Left forelimb (tissue), 1 donor: ENCODE measurements at regions not wholly inside any gene's neighbourhood (a gene's known extent, or its start where the extent isn't known, plus 50 kb on each side); places are given as distances from the start of the nearest gene placed in this dataset.

Source experiments
- DNase-seq: peaks from one replicate; pipeline ENCODE4 v3.0.0-alpha.2; 2018; ENCODE audit warnings: low spot score

DNA sequence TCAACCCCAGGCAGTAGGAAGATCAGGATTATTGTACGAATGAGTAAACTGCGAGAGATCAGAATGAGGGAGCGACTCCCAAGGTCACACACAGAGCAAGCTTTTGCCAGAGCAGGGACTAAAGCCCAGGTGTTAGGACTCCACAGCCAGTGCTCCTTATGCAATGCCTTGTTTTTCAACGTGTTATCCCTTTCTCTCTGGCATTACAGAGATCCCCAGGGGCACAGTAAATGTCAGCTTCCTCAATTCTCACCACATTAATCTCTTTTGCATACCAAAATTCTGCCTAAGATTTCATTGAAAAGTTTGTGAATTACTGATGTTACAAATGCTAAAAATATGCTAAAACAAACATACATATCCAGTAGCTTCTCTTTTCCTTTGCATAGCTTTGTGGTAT is 68.1 kb upstream of the CES5A start:
- no peak for DNase-seq

DNA sequence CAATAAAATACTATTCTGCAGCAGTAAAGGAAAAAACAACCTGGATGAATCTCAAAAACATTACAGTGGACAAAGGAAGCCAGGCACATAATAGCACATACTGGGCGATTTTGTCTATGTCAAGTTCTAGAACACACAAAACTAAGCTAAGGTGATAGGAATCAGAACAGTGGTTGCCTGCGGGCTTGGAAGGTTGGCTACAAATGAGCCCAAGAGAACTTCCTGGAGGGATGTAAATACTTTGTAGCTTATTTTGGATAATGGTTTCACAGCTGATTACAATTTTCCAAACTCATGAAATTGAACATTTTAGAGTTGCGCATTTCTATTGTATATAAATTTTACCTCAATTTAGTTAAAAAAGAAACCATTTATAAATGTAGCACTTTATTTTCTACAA is 67.6 kb upstream of the CES5A start:
- no peak for DNase-seq

DNA sequence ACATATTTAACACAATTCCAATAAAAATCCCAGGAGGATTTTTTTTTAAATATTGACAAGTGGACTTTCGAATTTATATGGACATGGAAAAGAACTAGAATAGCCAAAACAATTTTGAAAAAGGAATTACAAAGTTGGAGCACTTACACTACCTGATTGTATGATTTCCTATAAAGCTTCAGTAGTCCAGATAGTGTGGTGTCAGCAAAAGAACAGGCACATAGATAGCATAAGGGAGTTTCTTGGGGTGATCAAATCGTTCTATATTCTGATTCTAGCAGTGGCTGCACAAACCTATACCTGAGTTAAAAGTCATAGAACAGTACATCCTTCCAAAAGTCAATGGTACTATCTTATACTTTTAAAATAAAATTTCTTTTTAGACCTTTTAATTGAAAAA is 66.4 kb upstream of the CES5A start:
- DNase-seq = no peak

DNA sequence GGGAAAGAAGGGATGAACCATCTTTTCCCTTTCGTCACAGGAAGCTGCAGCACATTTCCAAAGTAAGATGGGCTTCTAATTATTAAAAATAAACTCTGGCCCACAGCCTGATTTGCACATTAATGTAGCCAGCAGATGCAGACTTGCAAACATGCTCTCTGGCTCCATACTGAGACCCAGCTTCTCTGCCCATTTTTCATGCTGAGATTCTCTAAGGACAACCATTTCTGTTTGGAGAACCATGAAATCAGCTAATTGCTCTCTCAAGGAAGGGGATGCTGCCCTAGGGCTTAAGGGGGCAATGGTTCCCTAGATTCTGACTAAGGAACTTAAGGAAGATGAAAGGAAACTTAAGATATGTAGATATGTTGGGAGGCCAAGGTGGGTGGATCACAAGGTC is 63.0 kb upstream of the CES5A start:
- no peak for DNase-seq

DNA sequence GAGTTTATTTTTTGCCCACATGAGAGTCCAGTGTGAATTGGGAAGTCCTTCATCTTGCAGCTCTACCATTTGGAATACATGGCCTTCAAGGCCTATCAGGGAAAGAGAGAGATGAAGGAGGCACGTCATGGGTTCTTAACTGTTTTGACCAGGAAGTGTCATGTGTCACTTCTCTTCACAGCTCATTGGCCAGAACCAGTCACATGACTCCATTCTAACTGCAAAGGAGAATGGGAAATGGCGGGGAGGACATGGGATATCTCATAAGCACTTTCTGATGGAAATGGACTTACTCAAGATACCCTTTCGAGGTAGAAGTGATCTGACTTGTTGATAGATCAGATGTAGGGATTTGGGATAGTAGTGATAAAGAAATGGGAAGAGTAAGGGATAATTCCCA is 57.9 kb upstream of the CES5A start:
- no peak for DNase-seq

DNA sequence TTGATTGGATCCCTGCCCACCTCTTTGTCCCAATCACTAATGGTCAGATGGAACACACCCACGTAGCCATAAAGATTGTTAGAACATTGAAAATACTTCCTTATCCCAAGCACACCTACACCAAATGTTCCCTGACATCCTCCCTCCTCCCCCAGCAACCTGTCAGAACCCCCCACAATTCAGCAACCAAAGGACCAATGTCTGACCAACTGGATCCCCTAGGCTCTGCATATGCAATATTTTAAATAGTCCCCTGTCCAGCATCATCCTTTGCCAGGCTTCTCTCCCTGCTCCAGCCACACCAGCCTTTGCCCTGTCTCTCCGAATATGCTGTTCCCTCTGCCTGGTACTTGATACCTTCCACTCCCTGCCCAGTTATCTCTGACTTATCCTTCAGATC is 54.9 kb upstream of the CES5A start:
- no peak for DNase-seq

DNA sequence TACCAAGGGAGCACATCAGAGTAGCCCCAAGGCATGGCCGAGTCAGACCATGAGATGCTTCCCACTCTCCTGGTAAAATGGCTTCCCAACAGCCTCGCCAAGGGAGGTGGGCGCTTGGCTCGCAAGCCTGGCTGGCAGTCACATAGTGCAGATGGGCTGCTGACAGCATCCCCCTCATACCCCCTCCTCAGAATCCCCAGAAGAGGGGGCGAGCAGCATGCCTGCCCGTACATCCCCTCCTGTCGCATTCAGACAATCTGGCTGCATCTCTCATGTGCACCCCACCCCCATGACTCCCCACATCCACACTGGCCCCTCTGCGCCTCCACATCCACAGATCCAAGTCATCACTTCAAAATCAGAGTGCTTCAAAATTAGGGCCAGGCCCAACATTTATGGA is 54.0 kb upstream of the CES5A start:
- no peak for DNase-seq

DNA sequence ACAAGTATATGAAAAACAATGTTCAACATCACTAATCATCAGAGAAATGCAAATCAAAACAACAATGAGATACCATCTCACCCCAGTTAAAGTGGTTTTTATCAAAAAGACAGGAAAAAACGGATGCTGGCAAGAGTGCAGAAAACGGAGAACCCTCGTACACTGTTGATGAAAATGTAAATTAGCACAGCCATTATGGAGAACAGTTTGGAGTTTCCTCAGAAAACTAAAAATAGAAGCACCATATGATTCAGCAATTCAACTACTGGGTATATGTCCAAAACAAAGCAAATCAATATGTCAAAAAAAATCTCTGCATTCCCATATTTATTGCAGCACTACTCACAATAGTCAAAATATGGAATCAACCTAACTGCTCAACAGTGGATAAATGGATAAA is 50.1 kb upstream of the CES5A start:
- no peak for DNase-seq
